OCI-LY3 (cell line): ENCODE measurements at regions not wholly inside any gene's neighbourhood (a gene's known extent, or its start where the extent isn't known, plus 50 kb on each side); places are given as distances from the start of the nearest gene placed in this dataset.

Source experiments
- CTCF ChIP-seq: fragments of 200-600, 300-600 bp; sonication (generic); IDR thresholded peaks from 2 replicates; pipeline ENCODE4 v1.5.1; 2014; ENCODE audit warnings: antibody characterized with exemption, low read length, low read depth
- EZH2phosphoT487 ChIP-seq: fragments of 200-600 bp; shearing (Covaris generic); IDR thresholded peaks from 2 replicates; pipeline ENCODE4 v1.6.1; 2018; ENCODE audit warnings: antibody characterized with exemption, mixed run types, low read depth

GRCh38 chr2:146278881-146279280 is 1565.9 kb upstream of the ACVR2A start:
- TF ChIP-seq EZH2phosphoT487 (no peak), CTCF (no peak)
